GM12892 (cell line): ENCODE measurements at regions not wholly inside any gene's neighbourhood (a gene's known extent, or its start where the extent isn't known, plus 50 kb on each side); places are given as distances from the start of the nearest gene placed in this dataset.

Experiments used
- POLR2A ChIP-seq: IDR thresholded peaks from 2 replicates; pipeline ENCODE4 v1.6.1; 2011; ENCODE audit warnings: low read depth, low read length, control low read depth
- POLR2AphosphoS5 ChIP-seq: IDR thresholded peaks from 2 replicates; pipeline ENCODE4 v1.6.1; 2011; ENCODE audit warnings: low read depth, low read length, control low read depth
- TAF1 ChIP-seq: IDR thresholded peaks from 2 replicates; pipeline ENCODE4 v1.6.1; 2011; ENCODE audit warnings: low read depth, mild to moderate bottlenecking, control low read depth, low read length, borderline replicate concordance

DNA sequence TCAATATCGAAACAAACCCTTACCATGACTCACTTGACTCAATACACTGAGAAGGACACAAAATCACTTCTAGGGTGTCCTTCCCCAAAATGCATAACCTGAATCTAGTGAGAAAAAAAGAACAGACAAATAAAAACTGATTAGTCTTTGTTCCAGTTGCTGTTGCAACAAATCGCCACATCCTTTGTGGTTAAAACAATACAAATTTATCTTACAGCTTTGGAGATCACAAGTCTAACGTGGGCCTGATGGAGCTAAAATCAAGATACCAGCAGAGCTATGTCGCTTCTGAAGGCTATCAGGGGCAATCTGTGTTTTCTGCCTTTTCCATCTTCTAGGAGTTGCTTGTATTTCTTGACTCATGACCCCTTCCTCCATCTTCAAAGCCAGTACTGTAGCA is 541.7 kb downstream of the KCNJ3 start:
- no peak for TF ChIP-seq POLR2A
- TF ChIP-seq POLR2AphosphoS5: no peak
- TF ChIP-seq TAF1: no peak
